ENCODE measurements at regions not wholly inside any gene's neighbourhood (a gene's known extent, or its start where the extent isn't known, plus 50 kb on each side); places are given as distances from the start of the nearest gene placed in this dataset.

DNA sequence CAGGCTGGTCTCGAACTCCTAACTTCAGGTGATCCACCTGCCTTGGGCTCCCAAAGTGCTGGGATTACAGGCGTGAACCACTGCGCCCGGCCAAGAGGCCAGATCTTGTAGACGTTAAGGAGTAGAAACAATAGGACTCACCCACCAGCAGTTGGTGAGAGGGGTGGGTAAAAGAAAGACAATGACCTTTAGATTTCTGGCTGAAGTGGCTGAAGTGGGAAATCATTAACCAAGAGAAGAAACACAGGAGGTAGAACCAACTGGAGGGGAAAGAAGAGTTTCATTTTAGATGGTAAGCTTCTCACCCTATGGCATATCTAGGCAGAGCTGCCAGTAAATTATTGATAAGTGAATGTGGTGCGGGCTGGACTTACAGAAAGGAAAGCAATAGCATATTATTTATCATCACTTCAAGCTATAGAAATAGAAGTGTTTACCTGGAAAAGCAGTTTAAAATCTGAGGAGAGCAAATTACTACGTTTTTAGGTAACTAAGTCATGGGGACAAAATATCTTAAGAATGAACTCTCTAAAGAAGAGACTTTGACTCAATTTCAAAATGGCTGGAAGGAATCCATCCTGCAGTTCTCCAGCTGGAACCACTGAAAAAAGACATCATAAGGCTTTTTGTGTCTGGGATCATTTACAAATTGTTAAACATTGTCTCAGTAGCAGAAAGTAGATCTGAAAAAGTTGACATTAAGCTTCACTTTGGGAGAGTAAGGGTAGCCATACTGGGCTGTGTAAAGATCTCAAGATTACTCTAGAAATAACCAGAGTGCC, 109.6 kb downstream of the ALDH8A1 start (continued):
- TF ChIP-seq ISL1 (CRISPR knock-in tag; IDR thresholded peaks at IDR 0.05) = no peak
- TF ChIP-seq RARB (CRISPR knock-in tag; IDR thresholded peaks at IDR 0.05) = no peak
- no peak for TF ChIP-seq ZNF565 (CRISPR knock-in tag; conservative IDR thresholded peaks at IDR 0.05; ENCODE audit: low read depth)
- TF ChIP-seq BACH2 (CRISPR knock-in tag; IDR thresholded peaks at IDR 0.05; ENCODE audit: borderline replicate concordance) = no peak

DNA sequence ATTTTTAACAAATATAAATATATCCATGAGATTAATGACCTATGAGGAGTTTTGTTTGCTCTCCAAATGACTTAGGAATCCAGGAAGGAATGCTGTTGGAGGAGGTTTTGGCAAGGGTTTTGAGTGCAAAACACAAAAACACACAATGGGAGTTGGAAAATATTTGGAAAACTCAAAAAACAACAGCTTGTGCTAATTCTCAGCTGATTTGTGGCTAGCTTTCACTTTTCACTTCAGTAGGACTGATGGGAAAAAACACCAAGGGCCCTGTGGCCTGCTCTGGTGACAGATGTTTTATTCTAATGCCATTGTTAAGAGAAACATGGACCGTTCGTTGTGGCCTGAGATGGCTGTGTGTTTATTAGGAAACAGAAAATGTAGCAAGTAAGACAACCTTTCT, 113.9 kb downstream of the ALDH8A1 start:
- TF ChIP-seq, protein P1, sequence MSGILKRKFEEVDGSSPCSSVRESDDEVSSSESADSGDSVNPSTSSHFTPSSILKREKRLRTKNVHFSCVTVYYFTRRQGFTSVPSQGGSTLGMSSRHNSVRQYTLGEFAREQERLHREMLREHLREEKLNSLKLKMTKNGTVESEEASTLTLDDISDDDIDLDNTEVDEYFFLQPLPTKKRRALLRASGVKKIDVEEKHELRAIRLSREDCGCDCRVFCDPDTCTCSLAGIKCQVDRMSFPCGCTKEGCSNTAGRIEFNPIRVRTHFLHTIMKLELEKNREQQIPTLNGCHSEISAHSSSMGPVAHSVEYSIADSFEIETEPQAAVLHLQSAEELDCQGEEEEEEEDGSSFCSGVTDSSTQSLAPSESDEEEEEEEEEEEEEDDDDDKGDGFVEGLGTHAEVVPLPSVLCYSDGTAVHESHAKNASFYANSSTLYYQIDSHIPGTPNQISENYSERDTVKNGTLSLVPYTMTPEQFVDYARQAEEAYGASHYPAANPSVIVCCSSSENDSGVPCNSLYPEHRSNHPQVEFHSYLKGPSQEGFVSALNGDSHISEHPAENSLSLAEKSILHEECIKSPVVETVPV (CRISPR knock-in tag; IDR thresholded peaks at IDR 0.05) = no peak
- TF ChIP-seq PPARA (CRISPR knock-in tag; IDR thresholded peaks at IDR 0.05; ENCODE audit: borderline replicate concordance) = no peak
- no peak for ATAC-seq

DNA sequence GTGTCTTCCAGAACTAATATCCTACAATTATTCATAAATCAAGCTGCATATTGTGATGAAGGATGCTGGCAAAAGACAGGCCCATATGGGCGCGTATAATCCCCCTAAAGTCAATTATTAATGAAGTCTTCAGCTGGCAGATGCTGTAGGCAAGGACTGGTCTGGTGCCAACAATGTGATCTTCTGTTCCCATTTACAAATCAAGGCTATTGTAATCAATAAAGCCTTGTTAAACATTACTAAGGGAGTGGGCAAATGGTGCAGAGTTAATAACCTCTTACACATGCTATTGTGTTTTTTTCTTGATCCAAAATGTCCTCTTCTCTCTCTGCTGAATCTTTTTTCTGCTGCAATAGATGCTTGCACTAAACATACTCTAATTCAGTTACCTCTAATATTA, 119.0 kb downstream of the ALDH8A1 start:
- no peak for ATAC-seq

DNA sequence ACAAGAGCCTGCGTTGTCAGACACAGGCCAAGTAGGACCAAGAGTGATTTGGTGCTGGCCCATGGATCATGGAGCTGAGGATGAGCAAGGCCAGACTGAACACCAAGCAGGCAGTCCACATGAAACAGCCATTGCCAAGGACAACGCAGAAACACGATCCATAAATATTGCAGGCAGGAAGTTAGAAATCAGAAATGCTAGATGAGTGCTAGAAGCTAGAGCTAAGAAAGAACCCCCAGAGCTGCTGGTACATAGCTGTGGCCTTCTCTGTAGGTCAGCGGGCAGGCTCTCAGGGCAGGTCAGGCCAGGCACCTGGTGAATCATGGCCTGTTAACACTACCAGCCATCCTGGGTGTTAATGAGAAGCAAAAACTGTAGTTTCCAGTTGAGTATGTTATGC, 119.7 kb downstream of the ALDH8A1 start:
- ATAC-seq = no peak; the same call in 2 of the 3 replicates
- TF ChIP-seq ISL1 (CRISPR knock-in tag; IDR thresholded peaks at IDR 0.05) = no peak
- TF ChIP-seq SNAI2 (CRISPR knock-in tag; IDR thresholded peaks at IDR 0.05) = no peak
- TF ChIP-seq, protein P2, sequence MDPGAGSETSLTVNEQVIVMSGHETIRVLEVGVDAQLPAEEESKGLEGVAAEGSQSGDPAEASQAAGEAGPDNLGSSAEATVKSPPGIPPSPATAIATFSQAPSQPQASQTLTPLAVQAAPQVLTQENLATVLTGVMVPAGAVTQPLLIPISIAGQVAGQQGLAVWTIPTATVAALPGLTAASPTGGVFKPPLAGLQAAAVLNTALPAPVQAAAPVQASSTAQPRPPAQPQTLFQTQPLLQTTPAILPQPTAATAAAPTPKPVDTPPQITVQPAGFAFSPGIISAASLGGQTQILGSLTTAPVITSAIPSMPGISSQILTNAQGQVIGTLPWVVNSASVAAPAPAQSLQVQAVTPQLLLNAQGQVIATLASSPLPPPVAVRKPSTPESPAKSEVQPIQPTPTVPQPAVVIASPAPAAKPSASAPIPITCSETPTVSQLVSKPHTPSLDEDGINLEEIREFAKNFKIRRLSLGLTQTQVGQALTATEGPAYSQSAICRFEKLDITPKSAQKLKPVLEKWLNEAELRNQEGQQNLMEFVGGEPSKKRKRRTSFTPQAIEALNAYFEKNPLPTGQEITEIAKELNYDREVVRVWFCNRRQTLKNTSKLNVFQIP (CRISPR knock-in tag; IDR thresholded peaks at IDR 0.05; ENCODE audit: borderline replicate concordance, low read depth) = no peak
- TF ChIP-seq TCF4 (CRISPR knock-in tag; IDR thresholded peaks at IDR 0.05; ENCODE audit: borderline replicate concordance) = no peak
- no peak for TF ChIP-seq ZNF565 (CRISPR knock-in tag; conservative IDR thresholded peaks at IDR 0.05; ENCODE audit: low read depth)
- no peak for TF ChIP-seq ESRRG (CRISPR knock-in tag; IDR thresholded peaks at IDR 0.05)
- no peak for TF ChIP-seq TOX (CRISPR knock-in tag; IDR thresholded peaks at IDR 0.05; ENCODE audit: borderline replicate concordance)
- TF ChIP-seq BACH2 (CRISPR knock-in tag; IDR thresholded peaks at IDR 0.05; ENCODE audit: borderline replicate concordance) = no peak
- TF ChIP-seq ARNTL (CRISPR knock-in tag; IDR thresholded peaks at IDR 0.05; ENCODE audit: borderline replicate concordance, low read depth) = no peak
- no peak for TF ChIP-seq OSR1 (CRISPR knock-in tag; IDR thresholded peaks at IDR 0.05)
- TF ChIP-seq, protein P1 (CRISPR knock-in tag; IDR thresholded peaks at IDR 0.05) = no peak
- no peak for TF ChIP-seq ZC3H10 (CRISPR knock-in tag; IDR thresholded peaks at IDR 0.05)
- TF ChIP-seq, protein P3, sequence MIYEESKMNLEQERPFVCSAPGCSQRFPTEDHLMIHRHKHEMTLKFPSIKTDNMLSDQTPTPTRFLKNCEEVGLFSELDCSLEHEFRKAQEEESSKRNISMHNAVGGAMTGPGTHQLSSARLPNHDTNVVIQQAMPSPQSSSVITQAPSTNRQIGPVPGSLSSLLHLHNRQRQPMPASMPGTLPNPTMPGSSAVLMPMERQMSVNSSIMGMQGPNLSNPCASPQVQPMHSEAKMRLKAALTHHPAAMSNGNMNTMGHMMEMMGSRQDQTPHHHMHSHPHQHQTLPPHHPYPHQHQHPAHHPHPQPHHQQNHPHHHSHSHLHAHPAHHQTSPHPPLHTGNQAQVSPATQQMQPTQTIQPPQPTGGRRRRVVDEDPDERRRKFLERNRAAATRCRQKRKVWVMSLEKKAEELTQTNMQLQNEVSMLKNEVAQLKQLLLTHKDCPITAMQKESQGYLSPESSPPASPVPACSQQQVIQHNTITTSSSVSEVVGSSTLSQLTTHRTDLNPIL (CRISPR knock-in tag; IDR thresholded peaks at IDR 0.05; ENCODE audit: low read depth) = no peak
- no peak for TF ChIP-seq RARB (CRISPR knock-in tag; IDR thresholded peaks at IDR 0.05)
- TF ChIP-seq ZFP3 (CRISPR knock-in tag; IDR thresholded peaks at IDR 0.05) = no peak
- TF ChIP-seq ZNF8 (CRISPR knock-in tag; IDR thresholded peaks at IDR 0.05) = no peak

More for the DNA sequence above, 119.0 kb downstream of the ALDH8A1 start:
- no peak for TF ChIP-seq ZC3H10 (CRISPR knock-in tag; IDR thresholded peaks at IDR 0.05)
- TF ChIP-seq ARNTL (CRISPR knock-in tag; IDR thresholded peaks at IDR 0.05; ENCODE audit: borderline replicate concordance, low read depth) = no peak
- no peak for TF ChIP-seq ZNF565 (CRISPR knock-in tag; conservative IDR thresholded peaks at IDR 0.05; ENCODE audit: low read depth)

DNA sequence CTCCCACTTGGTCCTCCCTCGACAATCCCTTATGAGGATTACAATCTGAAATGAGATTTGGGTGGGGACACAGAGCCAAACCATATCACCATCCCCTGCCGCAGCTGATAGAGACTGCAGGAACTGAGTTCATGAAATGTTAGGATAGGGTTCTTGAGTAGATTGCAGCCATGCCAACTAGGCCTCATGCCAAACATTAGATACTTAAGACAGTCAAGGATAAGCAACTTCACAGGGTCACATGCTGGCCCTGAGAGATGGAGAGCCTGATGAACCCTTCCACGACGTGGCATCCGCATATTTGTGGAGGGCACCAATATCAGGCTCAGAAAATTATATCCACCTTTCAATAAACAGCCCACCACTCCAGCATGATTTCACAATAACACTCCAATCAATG, 121.3 kb downstream of the ALDH8A1 start:
- ATAC-seq = no peak
- TF ChIP-seq, protein P4, sequence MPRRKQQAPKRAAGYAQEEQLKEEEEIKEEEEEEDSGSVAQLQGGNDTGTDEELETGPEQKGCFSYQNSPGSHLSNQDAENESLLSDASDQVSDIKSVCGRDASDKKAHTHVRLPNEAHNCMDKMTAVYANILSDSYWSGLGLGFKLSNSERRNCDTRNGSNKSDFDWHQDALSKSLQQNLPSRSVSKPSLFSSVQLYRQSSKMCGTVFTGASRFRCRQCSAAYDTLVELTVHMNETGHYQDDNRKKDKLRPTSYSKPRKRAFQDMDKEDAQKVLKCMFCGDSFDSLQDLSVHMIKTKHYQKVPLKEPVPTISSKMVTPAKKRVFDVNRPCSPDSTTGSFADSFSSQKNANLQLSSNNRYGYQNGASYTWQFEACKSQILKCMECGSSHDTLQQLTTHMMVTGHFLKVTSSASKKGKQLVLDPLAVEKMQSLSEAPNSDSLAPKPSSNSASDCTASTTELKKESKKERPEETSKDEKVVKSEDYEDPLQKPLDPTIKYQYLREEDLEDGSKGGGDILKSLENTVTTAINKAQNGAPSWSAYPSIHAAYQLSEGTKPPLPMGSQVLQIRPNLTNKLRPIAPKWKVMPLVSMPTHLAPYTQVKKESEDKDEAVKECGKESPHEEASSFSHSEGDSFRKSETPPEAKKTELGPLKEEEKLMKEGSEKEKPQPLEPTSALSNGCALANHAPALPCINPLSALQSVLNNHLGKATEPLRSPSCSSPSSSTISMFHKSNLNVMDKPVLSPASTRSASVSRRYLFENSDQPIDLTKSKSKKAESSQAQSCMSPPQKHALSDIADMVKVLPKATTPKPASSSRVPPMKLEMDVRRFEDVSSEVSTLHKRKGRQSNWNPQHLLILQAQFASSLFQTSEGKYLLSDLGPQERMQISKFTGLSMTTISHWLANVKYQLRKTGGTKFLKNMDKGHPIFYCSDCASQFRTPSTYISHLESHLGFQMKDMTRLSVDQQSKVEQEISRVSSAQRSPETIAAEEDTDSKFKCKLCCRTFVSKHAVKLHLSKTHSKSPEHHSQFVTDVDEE (CRISPR knock-in tag; IDR thresholded peaks at IDR 0.05) = no peak
- TF ChIP-seq ZNF70 (CRISPR knock-in tag; IDR thresholded peaks at IDR 0.05) = no peak
- TF ChIP-seq, protein P1 (CRISPR knock-in tag; IDR thresholded peaks at IDR 0.05) = no peak
- TF ChIP-seq SNAI2 (CRISPR knock-in tag; IDR thresholded peaks at IDR 0.05) = no peak
- no peak for TF ChIP-seq ZFP30 (CRISPR knock-in tag; IDR thresholded peaks at IDR 0.05)
- no peak for TF ChIP-seq TCF4 (CRISPR knock-in tag; IDR thresholded peaks at IDR 0.05; ENCODE audit: borderline replicate concordance)
- no peak for TF ChIP-seq BACH2 (CRISPR knock-in tag; IDR thresholded peaks at IDR 0.05; ENCODE audit: borderline replicate concordance)
- no peak for TF ChIP-seq ISL1 (CRISPR knock-in tag; IDR thresholded peaks at IDR 0.05)
- TF ChIP-seq ZC3H10 (CRISPR knock-in tag; IDR thresholded peaks at IDR 0.05) = no peak
- TF ChIP-seq ZNF8 (CRISPR knock-in tag; IDR thresholded peaks at IDR 0.05) = no peak
- TF ChIP-seq, protein P2 (CRISPR knock-in tag; IDR thresholded peaks at IDR 0.05; ENCODE audit: borderline replicate concordance, low read depth) = no peak
- no peak for TF ChIP-seq OSR1 (CRISPR knock-in tag; IDR thresholded peaks at IDR 0.05)

All from SK-N-SH treated with all-trans-retinoic acid at 6 μM for 48 hours (cell line).